ENCODE measurements at regions not wholly inside any gene's neighbourhood (a gene's known extent, or its start where the extent isn't known, plus 50 kb on each side); places are given as distances from the start of the nearest gene placed in this dataset.

- DNase-seq = no peak
Measured at GRCh38 chr3:166187237-166187636, 350.0 kb upstream of the BCHE start.

GRCh38 chr3:166186003-166186402, 348.8 kb upstream of the BCHE start:
- DNase-seq = no peak

- no peak for DNase-seq
Measured at GRCh38 chr3:166177130-166177529, 339.9 kb upstream of the BCHE start.

GRCh38 chr3:166171695-166172094, 334.5 kb upstream of the BCHE start:
- DNase-seq = no peak

GRCh38 chr3:166169681-166170080, 332.5 kb upstream of the BCHE start:
- no peak for DNase-seq

- DNase-seq = no peak
Measured at GRCh38 chr3:166127969-166128368, 290.7 kb upstream of the BCHE start.

GRCh38 chr3:166125179-166125578, 288.0 kb upstream of the BCHE start:
- DNase-seq = no peak

- no peak for DNase-seq
Measured at GRCh38 chr3:166123576-166123975, 286.4 kb upstream of the BCHE start.

- DNase-seq = no peak
Measured at GRCh38 chr3:166123088-166123487, 285.9 kb upstream of the BCHE start.

GRCh38 chr3:166118049-166118448, 280.8 kb upstream of the BCHE start:
- DNase-seq = no peak

GRCh38 chr3:166114448-166114847, 277.2 kb upstream of the BCHE start:
- no peak for DNase-seq

GRCh38 chr3:166111562-166111961, 274.3 kb upstream of the BCHE start:
- DNase-seq = no peak

- no peak for DNase-seq
Measured at GRCh38 chr3:166110102-166110501, 272.9 kb upstream of the BCHE start.

- DNase-seq = no peak
Measured at GRCh38 chr3:166104938-166105337, 267.7 kb upstream of the BCHE start.

GRCh38 chr3:166100730-166101129, 263.5 kb upstream of the BCHE start:
- no peak for DNase-seq

- no peak for DNase-seq
Measured at GRCh38 chr3:166089575-166089974, 252.4 kb upstream of the BCHE start.

GRCh38 chr3:166085164-166085856, 248.1 kb upstream of the BCHE start:
- no peak for DNase-seq

GRCh38 chr3:166080096-166080495, 242.9 kb upstream of the BCHE start:
- no peak for DNase-seq

- no peak for DNase-seq
Measured at GRCh38 chr3:166071831-166072230, 234.6 kb upstream of the BCHE start.

- DNase-seq = no peak
Measured at GRCh38 chr3:166064476-166064875, 227.3 kb upstream of the BCHE start.

- DNase-seq = no peak
Measured at GRCh38 chr3:166060789-166061479, 223.7 kb upstream of the BCHE start.

- DNase-seq = no peak
Measured at GRCh38 chr3:166052440-166052839, 215.2 kb upstream of the BCHE start.

- DNase-seq = no peak
Measured at GRCh38 chr3:166029507-166029906, 192.3 kb upstream of the BCHE start.

- peak; percentile 5 for DNase-seq
Measured at GRCh38 chr3:166013073-166013679, 176.0 kb upstream of the BCHE start.
